Activated T-helper 17 cell treated with anti-CD3 and anti-CD28 coated beads, Interleukin-2, amount 50 U/mL, for 72 hours (primary cell): ENCODE measurements at regions not wholly inside any gene's neighbourhood (a gene's known extent, or its start where the extent isn't known, plus 50 kb on each side); places are given as distances from the start of the nearest gene placed in this dataset.

Source experiments
- ATAC-seq: fragments of 150-1000 bp; cut with Tn5 transposase; replicated peaks from 2 replicates; pipeline ENCODE4 v1.10.0; 2021; ENCODE audit warnings: mild to moderate bottlenecking, moderate library complexity
- H3K27ac Mint-ChIP-seq: one replicate; pipeline ENCODE4 v1.8.0; 2022; ENCODE audit warnings: mixed read lengths
- H3K27me3 Mint-ChIP-seq: one replicate; pipeline ENCODE4 v1.8.0; 2022; ENCODE audit warnings: mixed read lengths
- H3K36me3 Mint-ChIP-seq: one replicate; pipeline ENCODE4 v1.8.0; 2022; ENCODE audit warnings: low read depth, mild to moderate bottlenecking, mixed read lengths
- H3K4me1 Mint-ChIP-seq: one replicate; pipeline ENCODE4 v1.8.0; 2022; ENCODE audit warnings: mixed read lengths
- H3K4me3 Mint-ChIP-seq: one replicate; pipeline ENCODE4 v1.8.0; 2022; ENCODE audit warnings: mild to moderate bottlenecking, mixed read lengths
- H3K9me3 Mint-ChIP-seq: one replicate; pipeline ENCODE4 v1.8.0; 2022; ENCODE audit warnings: mixed read lengths

DNA sequence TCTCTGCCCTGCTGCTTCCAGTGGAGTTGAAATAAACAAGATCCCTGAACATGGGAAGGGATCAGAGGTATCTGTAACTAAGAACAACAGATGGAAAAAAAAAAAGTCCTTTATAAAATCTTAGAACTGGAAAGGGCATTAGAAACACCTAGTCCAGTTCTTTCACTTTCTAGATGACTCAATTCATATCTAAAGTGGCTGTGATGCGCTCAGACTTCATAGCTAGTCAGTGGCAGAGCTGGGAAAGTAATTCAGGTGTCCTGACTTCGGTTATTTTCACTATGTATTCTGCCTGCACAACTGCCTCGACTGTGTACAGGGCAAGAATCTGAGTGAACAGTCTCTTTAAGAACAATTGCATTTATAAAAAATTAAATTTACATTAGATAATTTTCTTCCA lies 151.8 kb upstream of the TMTC4 start:
- Mint-ChIP-seq H3K27ac (no peak overlapping the region), H3K27me3 (peaks cover 22% of the 10 kb centered on the region), H3K36me3 (no peaks in the 10 kb centered on the region), H3K4me1 (no peaks in the 10 kb centered on the region), H3K4me3 (no peak overlapping the region), H3K9me3 (no peaks in the 10 kb centered on the region)
- no peak for ATAC-seq

DNA sequence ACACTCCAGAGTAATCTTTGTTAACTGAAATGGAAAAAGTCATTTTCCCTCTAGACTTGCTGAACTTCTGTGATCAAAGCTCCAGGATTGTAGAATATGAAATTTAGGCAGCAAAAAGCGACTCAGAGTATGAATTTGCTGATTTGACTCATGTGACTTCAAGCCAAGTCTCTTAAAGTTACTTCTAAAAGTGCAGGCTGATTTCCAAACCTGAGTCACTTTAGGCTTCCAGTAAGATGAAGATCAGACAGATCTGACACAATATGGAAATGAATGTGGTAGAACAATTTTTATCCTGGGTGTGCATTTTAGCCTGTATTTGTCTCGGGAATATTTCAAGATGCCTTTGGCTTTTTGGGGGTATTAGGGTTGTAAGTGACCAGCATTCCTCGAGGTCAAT lies 151.0 kb upstream of the TMTC4 start:
- ATAC-seq = no peak
- no peaks in the 10 kb centered on the region for H3K4me1 Mint-ChIP-seq
- H3K9me3 Mint-ChIP-seq = no peaks in the 10 kb centered on the region
- no peaks in the 10 kb centered on the region for H3K36me3 Mint-ChIP-seq
- H3K4me3 Mint-ChIP-seq = no peak overlapping the region
- no peak overlapping the region for H3K27ac Mint-ChIP-seq
- H3K27me3 Mint-ChIP-seq = peaks cover 22% of the 10 kb centered on the region

DNA sequence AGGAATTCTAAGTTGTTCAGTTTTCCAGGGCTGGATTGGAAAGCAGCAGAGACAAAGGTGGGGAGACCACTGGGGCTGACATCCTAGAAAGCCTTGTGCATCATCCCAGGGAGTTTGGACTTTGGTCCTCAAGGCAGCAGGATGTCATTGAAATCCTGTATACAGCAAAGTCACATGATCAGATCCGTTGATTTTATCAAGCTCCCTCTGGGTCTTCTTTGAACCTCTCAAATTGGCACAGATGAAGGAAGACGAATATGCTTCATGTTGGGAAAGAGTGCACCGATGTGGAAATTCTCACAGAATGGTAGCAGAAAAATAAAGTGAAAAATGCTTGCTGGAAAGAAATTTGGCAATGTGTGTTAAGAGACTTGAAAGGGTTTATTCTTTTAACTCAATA lies 149.8 kb upstream of the TMTC4 start:
- H3K9me3 Mint-ChIP-seq = no peaks in the 10 kb centered on the region
- H3K4me1 Mint-ChIP-seq = no peaks in the 10 kb centered on the region
- H3K27me3 Mint-ChIP-seq = peaks cover 22% of the 10 kb centered on the region
- no peak overlapping the region for H3K4me3 Mint-ChIP-seq
- no peak for ATAC-seq
- H3K27ac Mint-ChIP-seq = no peak overlapping the region
- no peaks in the 10 kb centered on the region for H3K36me3 Mint-ChIP-seq

DNA sequence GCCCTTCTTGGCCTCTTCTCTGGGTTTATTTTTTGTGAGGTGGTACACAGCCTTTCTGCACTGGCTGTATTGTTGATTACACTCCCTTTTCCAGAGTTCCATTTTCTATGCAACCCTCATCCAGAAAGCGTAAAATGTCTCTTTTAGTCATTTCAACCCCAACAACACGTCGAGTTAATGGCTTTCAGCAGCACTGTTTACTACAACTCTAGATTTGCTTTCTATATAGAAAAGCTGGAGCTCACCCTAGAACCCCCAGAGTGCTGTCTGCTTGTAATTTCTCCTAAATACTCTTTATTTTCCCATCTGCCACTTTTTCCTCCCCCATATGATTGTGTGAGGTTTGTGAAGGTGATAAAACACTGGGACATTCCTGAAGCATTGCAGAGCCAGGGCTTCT lies 148.9 kb upstream of the TMTC4 start:
- no peak overlapping the region for H3K4me3 Mint-ChIP-seq
- no peaks in the 10 kb centered on the region for H3K36me3 Mint-ChIP-seq
- no peaks in the 10 kb centered on the region for H3K9me3 Mint-ChIP-seq
- H3K27me3 Mint-ChIP-seq = peaks cover 24% of the 10 kb centered on the region
- no peaks in the 10 kb centered on the region for H3K4me1 Mint-ChIP-seq
- ATAC-seq = no peak
- H3K27ac Mint-ChIP-seq = no peak overlapping the region

DNA sequence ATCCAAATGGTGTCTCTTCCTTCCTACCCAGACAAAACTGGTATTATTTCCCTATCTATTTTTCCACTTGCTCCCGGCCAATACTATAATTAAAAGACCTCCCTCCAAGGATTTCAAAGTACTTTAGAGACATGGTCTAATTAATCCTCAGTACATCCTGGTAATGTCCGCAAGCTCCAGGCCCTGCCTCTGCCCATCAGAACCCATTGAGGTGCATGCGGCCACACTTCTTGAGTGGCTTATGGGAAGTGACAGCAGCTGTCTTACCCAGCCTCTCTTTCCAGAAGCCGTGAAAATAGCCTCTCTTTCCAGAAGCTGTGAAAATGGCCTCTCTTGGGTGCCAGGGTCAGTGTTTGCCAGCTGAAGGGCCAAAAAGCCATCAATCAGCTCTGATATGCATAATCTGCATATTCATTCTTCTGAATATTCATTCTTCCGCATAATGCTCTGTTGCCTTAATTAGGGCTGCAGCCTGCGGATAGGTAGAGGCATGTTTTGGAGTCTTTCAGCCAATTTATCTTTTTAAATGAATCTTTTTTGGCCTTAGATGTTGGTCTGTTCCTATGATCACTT lies 148.4 kb upstream of the TMTC4 start:
- Mint-ChIP-seq H3K9me3 (peaks cover 3% of the 10 kb centered on the region), H3K36me3 (no peaks in the 10 kb centered on the region), H3K27me3 (peaks cover 27% of the 10 kb centered on the region), H3K4me1 (no peaks in the 10 kb centered on the region), H3K4me3 (no peak overlapping the region), H3K27ac (no peak overlapping the region)
- no peak for ATAC-seq

DNA sequence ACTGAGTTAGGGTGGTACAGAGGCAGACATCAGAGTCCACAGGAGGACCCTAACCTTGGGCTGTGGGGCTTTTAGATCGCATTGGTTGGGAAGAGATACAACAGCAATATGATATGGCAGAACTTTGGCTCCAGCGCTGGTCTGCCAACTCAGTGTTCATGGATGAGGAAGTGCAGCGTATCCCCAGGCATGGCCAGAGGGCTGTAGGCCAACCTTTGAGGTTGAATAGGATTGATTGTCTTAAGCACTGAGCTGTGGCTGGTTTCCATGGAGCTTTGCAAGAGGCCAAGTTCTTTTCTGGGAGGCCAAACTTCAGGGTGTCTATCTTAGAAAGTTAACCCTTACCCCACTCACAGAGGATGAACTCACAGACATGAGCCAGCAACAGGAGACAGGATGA lies 144.1 kb upstream of the TMTC4 start:
- Mint-ChIP-seq H3K27ac (no peak overlapping the region), H3K4me3 (no peak overlapping the region), H3K9me3 (peaks cover 11% of the 10 kb centered on the region), H3K4me1 (no peaks in the 10 kb centered on the region), H3K36me3 (no peaks in the 10 kb centered on the region), H3K27me3 (peaks cover 30% of the 10 kb centered on the region)
- no peak for ATAC-seq

DNA sequence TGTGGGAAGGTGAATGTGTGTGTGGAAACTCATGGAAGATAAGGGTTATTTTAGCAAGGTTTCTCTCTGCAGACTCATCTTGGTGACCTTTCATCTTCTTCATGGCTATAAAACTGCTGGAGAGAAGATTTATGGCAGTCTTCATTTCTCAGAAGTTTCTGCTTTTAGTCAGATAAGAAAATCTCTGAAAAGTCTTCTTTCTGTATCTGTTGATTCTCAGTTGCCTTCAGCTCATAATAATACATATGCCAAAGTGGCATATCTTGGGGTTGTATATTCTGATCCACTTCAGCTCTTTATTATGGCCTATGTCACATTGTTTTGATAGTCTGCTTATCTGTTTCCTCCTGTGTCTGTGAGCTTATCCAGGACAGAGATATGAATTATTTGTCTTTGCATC lies 143.3 kb upstream of the TMTC4 start:
- no peaks in the 10 kb centered on the region for H3K36me3 Mint-ChIP-seq
- peaks cover 31% of the 10 kb centered on the region for H3K27me3 Mint-ChIP-seq
- H3K4me3 Mint-ChIP-seq = no peak overlapping the region
- H3K27ac Mint-ChIP-seq = no peak overlapping the region
- no peaks in the 10 kb centered on the region for H3K4me1 Mint-ChIP-seq
- ATAC-seq = no peak
- peaks cover 11% of the 10 kb centered on the region for H3K9me3 Mint-ChIP-seq

DNA sequence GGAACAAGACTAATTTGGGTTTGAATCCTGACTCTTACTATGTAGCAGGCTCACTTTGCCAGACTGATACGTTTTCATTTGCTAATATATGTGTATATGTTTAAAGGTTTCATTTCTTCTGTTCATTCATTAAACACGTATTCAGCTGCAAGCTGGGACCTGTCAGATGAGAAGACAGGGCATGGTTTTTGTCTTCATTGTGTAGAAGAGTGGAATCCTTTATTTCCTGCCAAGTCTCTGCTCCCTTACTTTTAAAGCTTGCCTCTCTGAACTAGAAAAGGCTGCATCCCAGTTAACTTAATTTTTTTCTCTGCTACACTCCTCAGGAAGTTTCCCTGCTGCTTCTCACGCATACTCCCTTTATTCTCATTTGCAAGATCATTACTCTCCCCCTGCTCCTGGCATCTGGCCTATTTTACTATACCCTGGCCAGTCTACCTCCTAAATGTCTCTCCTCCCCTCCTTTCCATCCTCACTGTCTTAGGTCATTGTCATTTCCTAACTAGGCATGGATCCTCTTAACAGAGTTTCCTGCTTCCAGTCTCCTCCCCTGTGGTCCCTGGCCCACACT lies 141.0 kb upstream of the TMTC4 start:
- Mint-ChIP-seq H3K4me1 (no peaks in the 10 kb centered on the region), H3K27me3 (peaks cover 33% of the 10 kb centered on the region), H3K27ac (no peak overlapping the region), H3K9me3 (peaks cover 11% of the 10 kb centered on the region), H3K36me3 (no peaks in the 10 kb centered on the region), H3K4me3 (no peak overlapping the region)
- no peak for ATAC-seq

DNA sequence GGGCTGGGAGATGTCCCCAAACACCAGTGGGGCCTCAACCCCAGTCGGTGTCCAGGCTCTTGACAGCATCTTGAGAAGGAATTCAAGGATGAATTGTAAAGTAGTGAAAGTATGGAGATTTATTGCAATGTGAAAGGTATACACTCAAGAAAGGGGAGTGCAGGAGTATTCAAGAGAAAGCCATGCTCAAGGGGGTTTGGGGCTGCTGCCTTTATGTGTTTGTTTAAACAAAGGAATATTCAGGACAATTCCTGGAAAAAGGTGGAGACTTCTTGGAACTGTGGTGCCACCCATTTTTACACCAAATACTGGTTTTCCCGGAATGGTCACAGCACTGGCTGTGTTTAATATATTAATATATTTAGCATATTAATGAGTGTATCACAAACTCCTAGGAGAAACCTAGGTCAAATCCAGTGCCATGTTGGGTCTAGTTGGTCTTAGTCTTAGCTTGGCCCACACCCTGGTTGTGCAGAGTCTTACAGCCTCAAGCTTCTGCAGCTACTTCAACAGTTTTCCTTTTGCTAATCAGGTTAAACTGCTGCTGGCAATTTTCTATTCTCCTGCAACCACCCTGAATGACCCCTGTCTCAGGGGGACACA lies 138.5 kb upstream of the TMTC4 start:
- no peak overlapping the region for H3K4me3 Mint-ChIP-seq
- no peaks in the 10 kb centered on the region for H3K36me3 Mint-ChIP-seq
- H3K27ac Mint-ChIP-seq = no peak overlapping the region
- no peak for ATAC-seq
- no peaks in the 10 kb centered on the region for H3K4me1 Mint-ChIP-seq
- H3K27me3 Mint-ChIP-seq = peaks cover 39% of the 10 kb centered on the region
- H3K9me3 Mint-ChIP-seq = peaks cover 9% of the 10 kb centered on the region

DNA sequence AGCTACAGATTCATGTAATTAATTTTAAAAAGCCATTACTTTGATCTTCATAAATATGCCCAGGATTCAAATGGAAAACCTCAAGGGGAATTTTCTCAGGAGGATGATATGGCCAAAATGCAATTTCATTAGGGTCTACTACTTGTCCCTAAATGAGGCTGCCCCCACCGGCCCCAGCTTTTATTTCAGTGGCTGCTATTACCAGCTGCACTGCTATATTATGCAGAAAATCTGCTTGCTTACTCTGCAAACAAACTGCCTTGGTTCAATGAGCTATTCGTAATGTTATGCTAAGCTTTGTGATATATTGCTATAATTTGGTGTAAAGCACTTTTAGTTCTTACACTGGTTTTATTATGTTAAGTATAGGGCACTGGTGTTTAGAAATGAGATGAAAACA lies 137.3 kb upstream of the TMTC4 start:
- no peaks in the 10 kb centered on the region for H3K36me3 Mint-ChIP-seq
- no peaks in the 10 kb centered on the region for H3K4me1 Mint-ChIP-seq

DNA sequence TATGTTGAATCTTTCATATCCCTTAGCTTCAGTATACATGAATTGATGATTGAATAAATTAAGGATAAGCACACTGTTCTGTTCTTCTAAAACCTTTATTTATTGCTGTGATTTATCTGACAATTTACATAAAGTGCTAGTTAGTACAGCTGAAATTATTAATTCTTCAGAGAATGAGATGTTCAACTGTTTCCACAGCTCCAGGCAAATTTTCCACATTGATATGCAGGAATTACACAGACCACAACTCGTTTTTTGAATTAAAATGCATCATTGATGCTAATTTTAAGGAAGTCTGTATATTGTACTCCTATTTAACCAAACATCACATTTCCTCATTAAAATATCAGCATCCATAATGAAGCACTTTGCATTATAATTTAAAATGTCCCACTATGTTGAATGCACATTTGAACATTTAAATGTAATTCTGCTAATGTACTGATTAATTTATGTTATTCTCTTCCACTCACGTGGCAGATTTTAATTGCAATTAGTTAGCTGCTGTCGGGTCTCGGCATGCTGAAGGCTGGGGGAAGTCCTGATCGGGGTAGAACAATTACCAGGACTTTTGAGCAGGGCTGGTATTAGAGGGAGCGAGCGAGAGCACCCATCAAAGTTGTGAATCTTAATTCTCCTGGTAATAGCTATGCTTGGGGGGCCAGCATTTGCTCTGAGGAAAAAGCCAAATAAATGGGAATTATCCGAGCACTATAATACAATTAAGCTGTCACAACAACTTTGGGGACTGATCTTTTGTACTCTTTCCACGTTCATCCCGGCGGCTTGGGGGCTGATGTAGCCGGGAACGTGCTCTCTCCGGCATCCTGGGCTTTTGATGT lies 136.7 kb upstream of the TMTC4 start:
- Mint-ChIP-seq H3K9me3 (no peaks in the 10 kb centered on the region), H3K4me1 (no peaks in the 10 kb centered on the region), H3K27me3 (peaks cover 43% of the 10 kb centered on the region), H3K4me3 (no peak overlapping the region), H3K27ac (no peak overlapping the region), H3K36me3 (no peaks in the 10 kb centered on the region)
- no peak for ATAC-seq

More for the DNA sequence above, 137.3 kb upstream of the TMTC4 start:
- no peak for ATAC-seq
- H3K4me3 Mint-ChIP-seq = no peak overlapping the region
- no peak overlapping the region for H3K27ac Mint-ChIP-seq
- H3K27me3 Mint-ChIP-seq = peaks cover 40% of the 10 kb centered on the region
- no peaks in the 10 kb centered on the region for H3K9me3 Mint-ChIP-seq

DNA sequence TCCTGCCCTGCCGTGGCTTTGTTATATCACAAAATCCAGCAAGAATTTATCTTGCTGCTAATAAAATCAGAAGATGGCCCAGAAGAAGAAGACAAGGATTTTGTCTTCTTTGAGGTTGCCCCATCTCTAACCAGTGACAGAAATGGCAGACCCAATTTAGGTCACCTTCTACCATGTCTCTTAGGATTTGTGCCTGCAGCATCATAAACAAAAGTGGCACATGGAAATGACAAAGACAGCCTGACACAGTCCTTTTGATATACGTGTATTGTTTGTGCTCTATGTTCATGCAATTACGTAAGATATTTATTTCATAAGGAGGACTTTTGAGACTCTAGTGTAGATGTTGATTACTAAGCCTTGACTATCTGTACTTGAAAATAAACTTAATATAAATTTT lies 135.9 kb upstream of the TMTC4 start:
- Mint-ChIP-seq H3K4me3 (no peak overlapping the region), H3K36me3 (no peaks in the 10 kb centered on the region), H3K9me3 (no peaks in the 10 kb centered on the region), H3K4me1 (no peaks in the 10 kb centered on the region), H3K27me3 (peaks cover 40% of the 10 kb centered on the region), H3K27ac (no peak overlapping the region)
- no peak for ATAC-seq

DNA sequence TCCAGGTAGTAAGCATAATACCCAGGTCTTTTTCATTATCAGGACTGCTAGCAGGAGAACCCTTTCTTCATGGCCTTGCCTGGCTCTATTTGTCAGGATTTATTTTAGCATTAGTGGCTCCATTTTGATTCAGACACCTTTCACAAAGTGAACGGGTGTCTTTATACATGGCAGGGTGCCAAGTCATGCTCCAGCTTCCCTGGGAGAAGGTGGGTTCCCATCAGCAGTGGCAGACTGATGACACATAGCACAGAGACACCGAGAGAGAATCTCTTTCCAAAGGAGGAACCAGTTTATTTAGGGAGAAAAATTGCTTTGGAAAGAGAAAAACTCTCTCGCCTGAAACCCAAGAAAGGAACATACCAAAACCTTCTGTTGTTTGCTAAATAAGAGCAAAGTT lies 135.3 kb upstream of the TMTC4 start:
- Mint-ChIP-seq H3K4me1 (no peaks in the 10 kb centered on the region), H3K27ac (no peak overlapping the region), H3K27me3 (peaks cover 39% of the 10 kb centered on the region), H3K9me3 (no peaks in the 10 kb centered on the region), H3K4me3 (no peak overlapping the region), H3K36me3 (no peaks in the 10 kb centered on the region)
- ATAC-seq = no peak

DNA sequence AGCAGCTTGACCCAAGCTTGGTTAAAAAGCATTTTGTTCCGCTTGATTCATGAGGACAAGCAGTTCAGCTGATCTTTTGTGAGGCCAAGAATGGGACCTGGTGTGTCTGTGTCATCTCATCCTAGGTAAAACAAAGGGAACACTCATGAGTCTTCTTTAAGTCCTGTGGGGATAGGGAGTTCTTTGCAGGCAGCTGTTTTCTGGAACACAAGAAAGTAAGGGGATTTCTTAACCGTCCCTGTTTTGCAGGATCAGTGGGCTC lies 134.5 kb upstream of the TMTC4 start:
- H3K27me3 Mint-ChIP-seq = peaks cover 38% of the 10 kb centered on the region
- H3K4me1 Mint-ChIP-seq = no peaks in the 10 kb centered on the region
- H3K27ac Mint-ChIP-seq = no peak overlapping the region
- no peak overlapping the region for H3K4me3 Mint-ChIP-seq
- ATAC-seq = no peak
- H3K36me3 Mint-ChIP-seq = no peaks in the 10 kb centered on the region
- H3K9me3 Mint-ChIP-seq = no peaks in the 10 kb centered on the region
